NOMO-1 treated with DMSO at 0.1 percent for 48 hours (cell line): ENCODE measurements at regions not wholly inside any gene's neighbourhood (a gene's known extent, or its start where the extent isn't known, plus 50 kb on each side); places are given as distances from the start of the nearest gene placed in this dataset.

Source experiments
- DNase-seq: peaks from one replicate; lab custom pipeline; 2025; ENCODE audit not compliant: unreplicated experiment; lab: John Stamatoyannopoulos, UW

DNA sequence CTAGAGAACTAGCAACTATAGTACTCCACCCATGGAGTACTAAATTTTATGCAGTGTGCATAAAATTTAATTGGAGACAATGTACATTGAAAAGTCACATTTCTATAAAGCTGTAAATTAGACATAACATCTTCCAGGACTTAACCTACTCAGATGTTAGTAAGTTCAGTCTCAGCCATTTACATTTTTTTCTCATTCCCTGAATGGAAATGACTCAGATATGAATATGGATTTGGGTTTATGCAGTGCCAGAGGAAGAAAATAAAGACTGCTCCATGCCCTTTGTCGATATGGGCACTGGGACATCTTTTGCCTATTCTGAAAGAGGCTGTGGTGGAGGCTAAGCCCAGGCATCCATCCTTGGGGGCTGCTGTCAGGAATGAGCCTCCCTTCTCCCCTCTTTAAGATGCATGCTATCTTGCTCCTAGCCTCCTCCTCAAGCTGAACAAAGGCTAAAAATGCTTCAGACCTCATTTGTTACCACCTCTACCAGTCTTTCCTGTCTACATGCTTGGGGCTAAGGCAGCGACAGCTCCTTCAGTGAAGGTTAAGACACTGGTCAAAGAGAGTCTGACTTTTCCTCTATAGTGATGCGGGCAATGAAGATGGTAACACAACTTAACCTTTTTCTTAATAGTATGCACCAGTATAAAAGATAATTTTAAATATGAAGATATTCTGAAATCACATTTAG is 486.8 kb upstream of the ANKRD30A start:
- DNase-seq = no peak

GRCh38 chr10:36636879-36637278 is 488.5 kb upstream of the ANKRD30A start:
- DNase-seq = no peak

DNA sequence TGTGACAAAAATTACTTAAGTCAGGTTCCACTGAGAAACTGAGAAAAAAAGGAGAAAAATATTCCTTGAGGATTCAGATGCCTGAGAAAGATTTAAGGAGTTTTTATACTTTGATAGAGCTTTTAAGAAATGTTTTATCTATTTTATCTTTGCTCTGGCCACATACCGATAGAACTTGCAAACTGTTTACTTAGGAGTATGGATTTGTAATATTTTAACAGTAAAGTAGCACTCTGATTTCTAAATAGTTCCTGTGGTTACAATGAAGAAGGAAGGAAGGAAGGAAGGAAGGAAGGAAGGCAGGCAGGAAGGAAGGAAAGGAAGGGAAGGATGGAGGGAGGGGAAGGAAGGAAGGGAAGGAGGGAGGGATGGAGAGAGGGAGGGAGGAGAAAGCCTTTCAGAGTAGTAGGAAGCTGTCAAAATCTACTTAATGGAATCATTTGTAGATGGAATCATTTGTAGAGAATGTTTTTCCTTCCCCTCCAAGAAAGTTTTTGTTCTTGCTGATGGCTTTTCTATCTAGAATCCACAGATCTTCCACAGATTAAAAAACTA is 489.0 kb upstream of the ANKRD30A start:
- no peak for DNase-seq

DNA sequence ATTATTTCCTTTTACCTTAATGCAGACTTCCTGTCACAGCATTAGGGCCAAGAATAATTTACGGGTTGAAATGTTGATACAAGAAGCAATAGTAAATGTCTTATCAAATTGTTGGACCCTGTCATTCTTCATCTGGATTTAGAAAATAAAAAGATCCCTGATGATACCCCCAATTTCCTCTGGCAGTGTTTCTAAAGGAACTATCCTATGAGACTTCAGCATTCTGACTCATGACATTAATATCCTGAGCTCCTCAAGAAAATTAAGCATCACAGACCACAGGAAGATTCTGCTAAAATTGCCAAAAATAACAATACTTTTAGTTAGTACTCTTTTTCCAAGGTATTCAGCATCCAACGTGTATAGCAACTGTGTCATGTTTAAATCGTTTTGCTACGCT is 490.5 kb upstream of the ANKRD30A start:
- DNase-seq = no peak

DNA sequence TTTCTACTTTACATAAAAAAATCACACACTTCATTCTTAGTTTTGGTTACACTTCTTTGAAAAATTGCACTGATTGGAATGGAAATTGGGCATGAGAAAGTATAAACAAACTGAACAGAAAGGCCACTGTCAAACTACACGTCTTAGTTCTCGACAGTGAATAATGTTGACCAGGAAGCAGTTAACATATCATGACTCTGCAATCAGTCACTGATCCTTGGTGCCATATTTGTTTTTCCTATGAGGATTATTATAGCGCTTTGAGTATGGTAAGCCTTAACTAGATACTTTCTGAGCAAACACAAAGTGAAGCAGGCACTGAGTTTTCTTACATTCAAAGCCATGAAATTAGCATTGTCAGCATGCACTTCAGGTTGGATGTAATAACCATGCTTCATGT is 495.1 kb upstream of the ANKRD30A start:
- DNase-seq = no peak

DNA sequence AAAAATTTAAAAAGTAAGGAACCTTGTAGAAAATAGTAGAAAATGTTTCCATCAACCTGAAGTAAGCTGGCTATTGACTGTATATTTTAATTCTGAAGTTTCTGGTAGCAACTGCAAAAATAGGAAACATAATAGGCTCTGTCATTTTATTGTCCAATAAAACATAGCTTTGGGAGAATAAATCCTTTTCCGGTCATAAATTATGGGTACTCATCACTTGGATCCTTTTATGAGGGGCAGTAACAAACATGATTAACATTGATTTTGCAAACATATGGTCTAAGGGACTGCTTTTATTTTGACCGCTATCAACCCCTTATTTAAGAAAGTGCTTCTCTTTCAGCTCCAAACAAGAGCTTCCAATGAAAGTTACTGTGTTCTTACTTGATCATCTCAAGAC is 495.9 kb upstream of the ANKRD30A start:
- no peak for DNase-seq

DNA sequence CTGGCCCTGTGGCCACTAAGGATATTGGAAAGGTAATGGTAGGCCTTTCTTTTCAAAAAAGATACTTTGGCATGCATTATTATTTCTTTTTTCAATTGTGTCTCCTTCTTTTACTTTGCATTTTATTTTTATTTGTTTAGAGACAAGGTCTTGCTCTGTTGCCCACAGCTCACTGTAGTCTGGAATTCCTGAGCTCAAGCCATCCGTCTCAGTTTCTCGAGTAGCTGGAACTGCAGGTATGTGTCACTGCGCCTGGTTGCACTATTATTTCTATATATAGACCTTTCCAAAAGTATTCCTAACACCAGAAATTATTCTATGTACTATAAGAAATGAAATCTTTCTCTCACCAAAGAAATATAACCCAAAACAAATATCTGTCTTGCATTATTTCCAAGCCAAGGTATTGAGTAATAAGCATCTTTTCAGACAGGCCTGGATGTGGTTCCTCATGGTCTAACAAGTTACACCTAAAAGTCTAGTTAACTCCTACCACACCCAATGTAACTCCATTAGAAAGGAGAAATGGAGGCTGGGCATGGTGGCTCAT is 500.8 kb upstream of the ANKRD30A start:
- no peak for DNase-seq

GRCh38 chr10:36621346-36621745 is 504.1 kb upstream of the ANKRD30A start:
- DNase-seq = no peak

DNA sequence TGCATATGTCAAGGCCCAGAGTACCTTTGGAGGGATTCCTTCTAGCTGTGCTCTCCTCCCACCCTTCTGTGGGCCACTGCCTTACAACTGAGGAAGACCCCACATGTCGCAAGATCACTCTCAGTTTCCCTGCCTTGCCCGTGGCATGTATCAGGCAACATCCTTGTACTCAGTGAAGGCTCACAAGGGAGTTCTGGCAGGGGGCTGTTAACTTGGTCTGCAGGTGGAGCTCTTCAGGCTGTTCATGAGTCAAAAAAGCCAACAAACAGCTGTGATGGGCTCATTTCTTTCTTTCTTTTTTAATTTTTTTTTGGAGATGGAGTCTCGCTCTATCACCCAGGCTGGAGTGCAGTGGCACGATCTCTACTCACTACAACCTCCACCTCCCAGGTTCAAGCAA is 513.0 kb upstream of the ANKRD30A start:
- DNase-seq = no peak

- no peak for DNase-seq
Measured at GRCh38 chr10:36608866-36609265, 516.5 kb upstream of the ANKRD30A start.

DNA sequence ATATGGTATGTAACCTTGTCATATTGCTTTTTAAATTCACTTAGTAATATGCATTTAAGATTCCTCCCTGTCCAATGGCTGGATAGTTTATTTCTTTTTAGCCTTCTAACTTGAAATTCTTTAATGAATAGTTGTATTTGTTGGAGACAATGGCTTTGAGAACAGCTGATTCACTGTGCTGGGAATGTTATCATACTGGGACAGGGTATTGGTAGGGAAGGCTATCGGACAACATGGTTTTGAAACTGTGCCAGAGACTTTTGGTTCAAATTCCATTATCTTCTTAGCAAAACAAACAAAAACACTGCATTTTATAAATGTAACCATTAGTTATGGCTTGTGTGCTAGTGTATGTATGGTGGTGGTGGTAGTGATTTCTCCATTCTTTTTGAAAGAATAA is 517.1 kb upstream of the ANKRD30A start:
- DNase-seq = no peak

DNA sequence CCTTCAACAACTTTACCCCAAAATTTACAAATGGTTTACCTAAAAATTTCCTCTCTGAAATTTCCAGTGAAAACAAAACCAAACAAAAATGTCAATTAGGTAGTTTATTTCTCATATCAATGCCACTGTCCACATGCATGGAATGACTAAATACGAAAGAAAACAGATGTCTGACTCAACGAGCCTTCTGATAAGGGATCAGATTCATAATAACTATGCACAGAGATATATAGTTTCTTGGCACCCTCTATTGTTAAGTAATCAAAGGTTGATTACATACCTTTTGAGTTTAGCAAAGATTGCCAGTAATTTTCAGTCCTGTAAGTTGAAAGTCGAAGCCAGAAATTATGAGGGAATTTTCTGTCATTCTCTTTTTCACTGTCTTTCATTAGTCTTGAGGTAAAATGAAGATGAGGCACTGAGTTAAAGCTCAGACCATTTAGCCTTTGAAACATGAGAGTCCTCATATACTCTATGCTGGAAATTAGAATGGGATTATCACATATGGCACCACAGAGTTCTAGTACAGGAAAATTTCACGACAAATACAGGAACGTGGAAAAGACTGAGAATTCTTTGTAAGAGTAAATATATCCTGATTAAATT is 519.1 kb upstream of the ANKRD30A start:
- DNase-seq = no peak

- no peak for DNase-seq
Measured at GRCh38 chr10:36604316-36604715, 521.1 kb upstream of the ANKRD30A start.

DNA sequence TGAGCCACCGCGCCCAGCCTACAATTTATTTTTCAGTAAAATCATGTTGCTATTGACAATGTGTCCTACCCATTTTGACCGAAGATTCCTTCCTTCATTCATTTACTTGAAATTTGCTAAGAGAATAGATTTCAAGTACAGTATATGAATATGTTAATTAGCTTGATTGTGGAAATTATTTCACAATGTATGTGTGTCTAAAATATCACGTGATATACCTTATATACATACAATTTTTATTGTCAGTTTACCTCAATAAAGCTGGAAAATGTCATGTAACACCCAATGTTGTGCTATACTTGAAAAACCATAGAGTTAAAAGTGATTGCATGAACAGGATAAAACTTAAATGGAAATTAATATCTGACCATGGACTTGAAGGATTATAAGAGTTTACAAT is 521.7 kb upstream of the ANKRD30A start:
- DNase-seq = no peak

- no peak for DNase-seq
Measured at GRCh38 chr10:36602374-36602773, 523.0 kb upstream of the ANKRD30A start.

- DNase-seq = no peak
Measured at GRCh38 chr10:36597756-36598320, 527.6 kb upstream of the ANKRD30A start.

GRCh38 chr10:36592964-36593363 is 532.4 kb upstream of the ANKRD30A start:
- DNase-seq = no peak

DNA sequence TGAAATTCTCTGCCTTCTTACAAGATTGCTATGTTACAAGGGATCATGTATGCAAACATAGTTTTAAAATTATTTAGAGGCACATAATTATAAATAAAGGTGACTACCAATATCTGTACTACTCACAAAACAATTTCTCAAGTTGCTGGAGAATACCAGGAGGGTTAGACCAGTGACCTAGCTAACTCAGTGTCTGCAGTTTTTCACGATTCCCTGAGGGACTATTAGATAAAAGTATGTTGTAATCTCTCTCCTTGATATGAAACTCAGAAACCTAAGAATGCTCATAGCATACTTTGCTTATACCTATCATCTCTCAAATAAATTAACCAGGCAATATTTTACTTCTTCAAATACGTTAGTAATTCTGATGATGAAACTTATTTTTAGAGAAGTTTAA is 534.0 kb upstream of the ANKRD30A start:
- no peak for DNase-seq

DNA sequence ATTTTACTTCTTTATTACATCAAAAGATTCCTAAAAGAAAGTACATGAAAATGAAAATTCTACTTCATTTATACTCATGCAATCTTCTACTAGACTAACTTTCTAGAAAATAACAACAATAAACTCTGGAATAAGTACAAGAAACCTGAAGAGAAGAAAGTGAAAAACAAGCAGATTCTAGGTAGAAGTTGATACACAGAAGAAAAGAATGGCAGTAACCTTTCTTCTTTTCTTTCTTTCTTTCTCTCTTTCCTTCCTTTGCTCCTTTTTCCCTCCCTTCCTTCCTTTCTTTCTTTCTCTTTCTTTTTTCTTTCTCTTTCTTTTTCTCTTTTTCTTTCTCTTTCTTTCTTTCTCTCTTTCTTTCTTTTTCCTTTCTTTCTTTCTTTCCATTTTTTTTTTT is 541.7 kb upstream of the ANKRD30A start:
- DNase-seq = no peak

DNA sequence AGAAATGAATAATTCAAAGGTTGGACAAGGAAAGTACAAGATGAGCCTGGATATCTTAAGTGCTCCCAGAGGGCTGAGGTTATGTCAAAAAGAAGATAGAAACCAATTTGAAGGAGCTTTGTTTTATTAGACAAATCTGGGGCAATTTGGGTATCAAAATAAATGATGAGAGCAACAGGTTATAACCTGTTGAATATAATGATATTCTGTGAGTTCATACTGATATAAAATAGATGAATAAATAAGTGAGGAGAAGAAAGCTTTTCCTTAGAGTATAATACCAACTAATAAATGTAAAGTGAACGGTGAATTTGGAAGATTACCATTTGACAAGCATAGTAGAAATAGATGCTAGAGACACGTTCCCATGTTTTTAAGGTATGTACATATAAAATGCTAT is 544.2 kb upstream of the ANKRD30A start:
- no peak for DNase-seq

DNA sequence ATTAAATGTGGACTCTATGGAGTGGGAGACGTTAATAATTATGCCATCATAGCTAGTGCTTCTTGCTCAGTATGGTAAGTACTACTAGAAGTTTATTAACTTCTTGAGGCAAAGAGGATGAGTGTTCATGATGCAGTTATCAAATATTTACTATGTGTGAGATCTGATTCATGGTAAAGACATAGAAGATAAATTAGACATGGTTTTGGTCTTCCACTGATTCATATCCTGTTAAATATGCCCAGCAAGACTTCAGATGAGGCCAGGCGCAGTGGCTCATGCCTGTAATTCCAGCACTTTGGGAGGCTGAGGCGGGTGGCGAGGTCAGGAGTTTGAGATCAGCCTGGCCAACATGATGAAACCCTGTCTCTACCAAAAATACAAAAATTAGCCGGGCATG is 547.1 kb upstream of the ANKRD30A start:
- DNase-seq = no peak

DNA sequence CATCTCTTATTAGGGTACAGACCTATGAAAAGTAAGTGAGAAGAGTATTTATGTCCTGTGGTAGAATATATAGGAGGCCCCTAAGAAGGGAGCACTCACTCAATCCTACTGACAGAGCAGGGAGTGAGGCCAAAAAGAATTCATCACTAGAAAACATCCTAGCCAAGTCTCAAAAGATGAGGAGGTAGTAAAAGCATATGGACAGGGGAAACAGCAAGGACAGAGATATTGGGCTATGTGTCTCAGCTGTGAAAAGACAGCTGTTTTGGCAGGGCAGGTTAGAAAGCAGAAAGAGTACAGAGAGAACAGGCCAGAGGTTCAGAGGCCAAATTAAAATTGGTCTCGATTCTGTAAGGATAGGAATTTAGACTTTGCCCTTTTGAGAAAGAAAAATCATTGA is 548.3 kb upstream of the ANKRD30A start:
- no peak for DNase-seq
